ENCODE measurements at regions not wholly inside any gene's neighbourhood (a gene's known extent, or its start where the extent isn't known, plus 50 kb on each side); places are given as distances from the start of the nearest gene placed in this dataset.
A peak's percentile ranks its signal among the peaks of the same experiment; 100 is the strongest.
"Not testable (repeated sequence)": the region's sequence is repeated elsewhere in the genome, so short reads cannot be mapped to it uniquely, and the experiment has no call there.

DNA sequence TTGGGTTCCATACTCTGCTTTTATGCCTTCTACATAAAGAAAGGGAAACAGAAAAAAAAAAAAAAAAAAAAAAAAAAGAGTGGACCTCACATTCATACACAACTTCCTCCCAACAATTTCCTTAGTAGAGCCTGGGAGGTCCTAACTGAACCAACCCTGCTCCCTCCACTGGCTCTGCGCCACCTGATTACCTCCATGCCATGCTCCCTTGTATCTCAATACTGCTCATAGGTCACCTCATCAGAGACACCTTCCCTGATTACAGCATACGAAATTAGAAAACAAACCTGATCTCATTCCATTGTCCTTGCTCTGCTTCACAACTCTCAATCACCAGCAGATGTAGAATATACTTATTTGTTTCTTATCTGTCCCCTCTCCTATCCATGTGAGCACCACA, 134.2 kb upstream of the EYA4 start:
- no peak for DNase-seq

DNA sequence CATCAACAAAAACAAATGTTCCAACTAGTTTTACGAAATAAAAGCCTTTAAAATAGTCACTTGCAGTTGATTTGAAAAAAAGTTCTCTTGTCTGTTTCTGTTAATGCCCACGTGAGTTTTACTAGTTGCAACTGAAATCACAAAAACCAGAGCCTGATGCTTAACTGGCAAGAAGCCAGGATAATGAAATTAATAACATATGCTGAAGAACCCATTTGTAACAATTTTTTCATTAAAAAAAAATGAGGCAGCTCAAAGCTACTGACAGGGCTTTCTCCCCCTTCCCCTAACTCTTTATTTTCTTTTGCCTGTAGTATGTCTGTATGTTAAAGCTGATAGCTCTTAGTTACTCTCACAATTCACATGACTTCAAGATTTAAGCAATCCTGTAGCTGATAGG, 132.7 kb upstream of the EYA4 start:
- DNase-seq = no peak

DNA sequence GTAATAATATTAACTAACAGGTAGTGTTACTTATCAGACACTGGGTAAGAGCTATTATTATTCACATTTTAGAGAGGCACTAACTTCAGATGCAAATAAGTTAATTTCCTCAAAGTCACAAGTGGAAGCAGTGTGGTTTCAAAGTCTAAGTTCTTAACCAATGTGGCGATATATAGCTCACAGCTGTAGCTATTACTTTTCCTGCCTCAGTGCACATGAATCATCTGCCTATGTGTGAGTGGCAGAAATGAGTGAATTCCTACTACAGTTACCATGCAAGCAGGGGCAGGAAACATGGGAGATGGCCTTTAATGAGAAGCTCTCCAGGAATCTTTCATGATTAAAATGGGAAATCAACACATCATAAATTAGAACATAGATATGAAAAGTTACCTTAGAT, 126.2 kb upstream of the EYA4 start:
- no peak for DNase-seq

DNA sequence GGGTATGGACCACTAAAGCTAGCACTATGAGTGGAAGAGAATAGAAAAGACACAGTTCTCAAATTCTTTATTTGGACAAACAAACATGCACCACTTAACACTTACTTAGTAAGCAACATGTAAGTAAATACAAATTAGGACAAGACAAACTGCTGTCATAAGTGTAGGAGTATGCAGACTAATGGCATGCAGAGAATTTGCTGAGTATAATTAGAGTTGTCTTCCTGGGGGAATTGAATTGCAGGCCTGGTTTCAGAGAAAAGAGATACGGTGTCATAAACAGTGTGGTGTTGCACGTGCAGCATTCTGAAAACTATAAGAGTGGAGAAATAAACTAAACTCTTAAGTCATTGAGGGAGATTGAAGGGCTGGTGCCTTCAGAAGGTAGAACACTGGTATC, 125.2 kb upstream of the EYA4 start:
- no peak for DNase-seq

DNA sequence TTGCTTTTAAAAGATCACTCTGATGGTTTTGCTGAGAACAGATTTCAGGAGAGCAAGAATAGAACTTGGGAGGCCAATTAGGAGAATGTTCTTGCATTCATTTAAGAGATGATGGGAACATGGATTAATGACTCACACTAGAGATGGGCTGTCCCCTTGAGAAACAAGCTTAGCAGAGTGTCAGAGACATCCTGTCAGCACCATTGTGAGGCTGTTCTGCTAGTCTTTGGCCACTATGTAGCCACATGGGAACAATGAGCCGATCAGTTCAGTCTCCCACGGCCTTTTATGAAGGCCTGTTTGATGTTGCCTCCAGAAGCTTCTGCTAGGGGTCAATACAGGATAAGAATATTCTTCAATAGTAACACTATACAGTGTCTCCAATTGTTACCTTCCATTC, 113.0 kb upstream of the EYA4 start:
- DNase-seq = no peak

DNA sequence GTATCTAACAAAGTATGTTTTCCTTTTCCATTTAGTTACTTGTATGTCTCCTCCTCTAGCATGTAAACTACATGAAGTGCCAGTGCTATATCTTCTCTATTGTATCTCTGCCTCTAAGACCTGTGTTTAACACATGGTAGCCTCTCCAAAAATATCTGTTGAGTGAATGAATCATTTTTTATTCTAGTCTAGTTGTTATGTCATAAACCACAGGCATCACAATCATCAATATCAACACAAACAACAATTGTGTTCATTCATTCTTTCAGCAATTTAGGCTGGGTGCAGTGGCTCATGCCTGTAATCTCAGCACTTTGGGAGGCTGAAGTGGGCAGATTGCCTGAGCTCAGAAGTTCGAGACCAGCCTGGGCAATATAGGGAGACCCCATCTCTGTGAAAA, 111.6 kb upstream of the EYA4 start:
- no peak for DNase-seq

DNA sequence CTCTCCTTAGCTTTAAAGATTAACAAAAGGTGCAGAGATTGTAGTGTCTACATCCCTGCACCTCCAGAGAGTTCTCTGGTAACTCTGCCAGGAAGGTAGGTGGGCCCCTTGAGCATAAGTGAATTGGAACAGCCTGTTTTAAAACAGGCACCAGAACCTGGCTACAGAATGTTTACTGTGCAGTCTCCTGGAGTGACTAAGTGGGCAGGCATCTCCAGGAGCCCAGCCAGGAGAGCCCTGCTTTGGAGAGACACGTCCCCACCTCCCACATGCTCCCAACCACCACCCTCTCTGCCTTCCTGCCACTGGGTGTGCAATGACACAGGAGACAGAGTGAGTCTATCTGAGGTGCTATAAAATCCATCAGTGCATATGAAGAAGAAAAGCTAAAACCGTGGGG, 110.3 kb upstream of the EYA4 start:
- DNase-seq = peak in 17 of 56 donors; percentile 2 to 35 (median 9)

DNA sequence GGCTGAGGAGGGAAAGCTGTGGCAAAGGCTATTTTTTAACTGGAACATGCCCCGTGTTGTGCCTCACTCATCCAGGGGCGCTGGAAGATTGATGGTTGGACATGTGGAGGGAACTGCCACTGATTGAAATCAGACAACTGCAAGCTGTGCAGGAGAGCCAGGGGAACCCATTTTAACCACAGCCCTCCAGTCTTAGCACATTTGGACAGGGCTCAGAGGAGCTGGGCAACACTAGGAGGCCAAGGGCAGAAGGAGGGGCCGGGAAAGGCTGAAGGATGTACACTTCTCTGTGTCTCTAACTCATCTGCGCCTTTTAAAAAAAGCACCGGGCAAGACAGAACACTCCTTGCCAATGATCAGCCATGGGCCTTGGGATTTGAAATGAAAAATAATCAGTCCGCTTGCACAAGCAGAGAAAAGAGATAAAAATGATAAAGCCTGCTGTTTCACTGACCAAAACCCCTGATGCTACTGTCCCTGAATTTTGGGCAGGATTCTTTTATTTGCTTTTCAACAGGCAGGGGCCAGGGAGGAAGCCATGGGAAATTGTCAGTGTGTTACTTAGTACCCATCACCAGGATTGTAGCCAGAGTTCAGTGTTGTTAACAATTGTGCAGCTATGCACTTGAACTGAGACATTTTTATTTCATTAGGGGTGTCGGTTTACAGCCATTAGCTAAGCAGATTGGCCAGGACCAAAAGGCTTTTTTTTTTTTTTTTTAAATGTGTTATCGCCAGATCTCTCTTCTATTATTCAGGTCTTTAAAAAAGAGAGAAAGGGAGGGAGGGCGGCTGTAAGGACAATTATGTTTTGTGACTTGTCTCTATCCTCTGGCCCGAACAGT, 109.3 kb upstream of the EYA4 start:
- DNase-seq = no peak

DNA sequence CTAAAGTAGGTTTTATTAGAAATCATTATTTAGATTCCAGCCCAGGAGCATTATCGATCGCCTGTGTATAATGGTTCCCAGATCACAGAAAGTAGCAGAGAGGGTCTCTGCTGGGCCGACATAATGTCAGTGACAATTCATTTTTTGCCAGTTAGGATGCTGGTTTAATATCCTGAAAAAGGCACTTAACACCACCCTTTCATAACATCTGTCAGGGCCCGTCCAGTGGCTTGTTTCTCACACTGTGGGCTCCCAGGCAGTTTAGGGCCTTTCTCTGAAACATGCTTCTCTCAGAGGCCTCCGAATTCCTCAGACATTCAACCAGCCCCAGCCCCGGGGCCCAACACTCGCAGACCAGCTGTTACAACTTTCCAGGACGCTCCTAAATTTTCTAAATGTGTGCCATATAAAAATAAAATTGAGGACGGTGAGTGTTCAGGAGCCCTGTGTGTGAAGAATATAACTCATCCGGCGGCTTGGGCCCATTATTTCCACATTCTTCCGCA, 108.6 kb upstream of the EYA4 start:
- no peak for DNase-seq

DNA sequence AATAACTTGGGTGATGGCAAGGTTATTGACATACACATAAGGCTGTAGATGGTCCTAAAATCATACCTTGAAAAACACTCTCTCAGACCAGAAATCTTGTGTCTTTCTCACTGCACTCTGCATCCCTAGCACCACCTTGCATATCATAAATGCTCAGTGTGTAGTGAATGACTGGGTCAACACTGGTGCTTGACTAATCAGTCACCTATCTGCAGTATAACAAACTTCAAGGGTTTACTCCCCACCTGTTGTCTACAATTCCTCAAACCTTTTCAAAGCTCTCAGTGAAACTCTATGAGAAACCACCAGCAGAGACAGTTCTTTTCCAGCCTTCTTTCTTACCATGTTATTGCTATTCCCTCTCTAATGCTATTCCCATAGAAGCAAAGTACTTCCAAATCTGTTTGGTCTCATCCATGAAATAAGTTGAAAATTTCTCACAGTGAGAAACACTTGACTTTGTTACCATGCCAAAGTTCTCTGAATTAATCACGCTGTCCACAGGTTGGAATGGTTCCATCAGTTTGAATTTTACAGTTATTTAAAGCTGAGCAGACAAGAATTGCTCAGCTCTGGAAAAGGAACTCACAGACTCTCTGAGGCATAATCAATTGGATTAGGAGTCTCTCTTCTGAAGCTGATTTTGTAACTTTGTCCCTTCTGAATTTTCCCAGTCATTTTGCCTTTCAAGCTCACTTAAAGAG, 104.8 kb upstream of the EYA4 start:
- DNase-seq = no peak

DNA sequence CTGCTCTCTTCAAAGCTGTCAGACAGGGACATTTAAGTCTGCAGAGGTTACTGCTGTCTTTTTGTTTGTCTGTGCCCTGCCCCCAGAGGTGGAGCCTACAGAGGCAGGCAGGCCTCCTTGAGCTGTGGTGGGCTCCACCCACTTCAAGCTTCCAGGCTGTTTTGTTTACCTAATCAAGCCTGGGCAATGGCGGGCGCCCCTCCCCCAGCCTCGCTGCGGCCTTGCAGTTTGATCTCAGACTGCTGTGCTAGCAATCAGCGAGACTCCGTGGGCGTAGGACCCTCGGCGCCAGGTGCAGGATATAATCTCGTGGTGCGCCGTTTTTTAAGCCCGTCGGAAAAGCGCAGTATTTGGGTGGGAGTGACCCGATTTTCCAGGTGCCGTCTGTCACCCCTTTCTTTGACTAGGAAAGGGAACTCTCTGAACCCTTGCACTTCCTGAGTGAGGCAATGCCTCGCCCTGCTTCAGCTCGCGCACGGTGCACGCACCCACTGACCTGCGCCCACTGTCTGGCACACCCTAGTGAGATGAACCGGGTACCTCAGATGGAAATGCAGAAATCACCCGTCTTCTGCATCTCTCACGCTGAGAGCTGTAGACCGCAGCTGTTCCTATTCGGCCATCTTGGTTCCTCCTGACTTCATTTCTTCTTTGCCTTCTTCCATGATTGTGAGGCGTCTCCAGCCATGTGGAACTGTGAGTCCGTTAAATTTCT, 93.5 kb upstream of the EYA4 start:
- not testable (repeated sequence) for DNase-seq

DNA sequence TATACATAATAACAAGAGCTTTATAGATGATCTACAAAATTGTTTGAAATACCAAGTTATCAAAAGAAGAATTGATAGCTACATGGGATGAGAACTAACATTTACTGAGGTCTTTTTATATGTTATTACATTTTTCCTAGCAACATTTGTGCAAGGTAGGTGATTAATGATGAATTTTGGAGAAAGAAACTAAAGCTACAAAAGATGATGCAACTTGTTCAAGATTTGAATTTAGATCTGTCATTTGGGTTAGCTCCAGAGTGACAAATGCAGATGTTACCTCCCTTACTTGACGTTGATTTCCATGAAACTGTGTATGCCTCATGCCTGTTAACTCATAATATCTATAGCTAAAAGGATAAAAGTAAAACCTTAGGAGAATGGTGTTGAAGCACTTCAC, 84.5 kb upstream of the EYA4 start:
- no peak for DNase-seq

DNA sequence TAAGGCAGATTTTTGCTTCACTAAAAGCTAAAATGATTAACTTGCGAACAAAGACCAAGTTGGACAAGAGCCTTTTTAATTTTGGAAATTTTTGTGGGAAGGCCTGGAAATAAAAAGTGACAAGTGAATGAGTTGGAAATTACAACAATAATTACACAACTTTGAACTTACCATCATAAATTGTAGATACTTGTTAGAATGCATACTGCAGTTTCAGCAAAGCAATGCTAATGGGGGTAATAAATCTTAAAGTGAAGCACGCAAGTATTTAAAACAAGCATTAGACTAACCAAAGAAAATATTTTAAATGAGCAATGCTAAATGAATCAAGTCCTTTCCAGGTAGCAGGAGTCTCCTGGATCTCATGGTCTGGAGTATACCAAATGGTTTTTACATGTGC, 83.2 kb upstream of the EYA4 start:
- DNase-seq = no peak

DNA sequence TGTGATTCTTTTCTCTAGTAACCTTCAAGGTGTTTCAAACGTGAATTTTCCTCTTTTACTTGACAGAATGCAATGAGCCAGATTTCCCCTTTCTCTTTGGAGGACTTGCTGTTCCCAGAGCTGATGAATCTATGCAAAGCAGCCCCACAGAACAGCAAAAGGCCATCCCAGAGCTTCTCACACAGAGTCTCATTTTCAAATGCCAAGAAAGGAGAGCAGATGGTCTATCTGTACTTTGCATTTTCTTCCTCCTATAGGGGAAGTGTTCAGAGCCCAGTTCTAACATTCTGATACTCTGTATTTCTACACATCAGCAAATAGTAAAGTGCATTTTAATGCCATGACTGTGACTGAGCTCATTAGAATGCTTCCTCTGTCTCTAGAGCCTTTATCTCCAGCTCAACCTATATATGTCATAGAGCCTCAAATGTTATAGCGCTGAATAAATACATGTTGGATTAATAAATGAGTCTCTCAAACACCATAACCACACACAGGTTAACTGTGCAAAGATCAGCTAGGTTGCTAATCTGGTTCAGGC, 81.8 kb upstream of the EYA4 start:
- DNase-seq = peak in 1 of 56 donors; percentile 1

DNA sequence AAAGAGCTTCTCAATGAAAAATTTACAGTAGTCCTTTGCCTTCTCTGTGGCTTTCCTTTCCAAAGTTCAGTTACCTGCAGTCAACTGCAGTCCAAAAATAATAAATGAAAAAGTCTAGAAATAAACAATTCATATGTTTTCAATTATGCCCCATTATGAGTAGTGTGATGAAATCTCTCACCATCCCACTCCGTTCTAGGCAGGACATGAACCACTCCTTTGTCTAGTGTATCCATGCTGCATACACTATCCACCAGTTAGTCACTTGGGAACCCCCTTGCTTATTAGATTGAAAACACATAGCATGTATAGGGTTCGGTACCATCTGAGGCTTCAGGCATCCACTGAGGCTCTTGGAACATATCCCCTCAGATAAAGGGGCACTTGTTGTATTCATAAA, 80.6 kb upstream of the EYA4 start:
- no peak for DNase-seq

DNA sequence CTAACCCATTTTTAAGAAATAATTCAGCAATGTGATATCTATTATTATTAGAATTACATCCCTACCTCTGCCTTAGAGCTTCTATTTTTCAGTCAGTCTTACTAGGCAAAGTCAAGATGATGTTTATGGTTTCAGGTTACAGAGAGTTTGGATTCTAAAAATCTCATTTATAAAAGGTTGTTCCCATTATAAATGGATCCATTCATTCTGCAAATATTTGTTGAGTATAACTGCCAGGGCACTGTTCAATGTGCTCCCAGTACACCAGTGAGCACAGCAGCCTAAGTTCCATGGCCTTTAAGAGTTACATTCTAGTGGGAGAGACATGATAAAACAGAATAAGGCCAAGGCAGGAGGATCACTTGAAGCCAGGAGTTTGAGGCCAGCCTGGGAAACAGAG, 75.9 kb upstream of the EYA4 start:
- no peak for DNase-seq

DNA sequence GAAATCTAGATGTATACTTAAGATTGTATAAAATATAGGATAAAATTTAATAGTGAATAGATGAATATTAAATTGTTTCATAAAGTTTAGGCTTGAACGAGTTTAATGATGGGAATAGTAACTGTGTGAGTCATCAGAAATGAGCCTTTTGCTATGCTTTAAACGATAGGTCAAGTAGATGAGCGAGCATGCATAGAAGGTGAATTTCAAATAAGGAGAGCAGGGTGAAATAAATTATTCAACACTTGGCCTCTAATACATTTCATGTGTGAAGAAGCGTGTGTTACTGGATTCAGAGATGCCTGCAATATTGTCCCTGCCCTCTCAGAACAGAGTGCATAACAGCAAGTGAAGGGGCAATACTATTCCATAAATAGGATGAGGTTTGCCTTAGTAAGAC, 74.4 kb upstream of the EYA4 start:
- no peak for DNase-seq

DNA sequence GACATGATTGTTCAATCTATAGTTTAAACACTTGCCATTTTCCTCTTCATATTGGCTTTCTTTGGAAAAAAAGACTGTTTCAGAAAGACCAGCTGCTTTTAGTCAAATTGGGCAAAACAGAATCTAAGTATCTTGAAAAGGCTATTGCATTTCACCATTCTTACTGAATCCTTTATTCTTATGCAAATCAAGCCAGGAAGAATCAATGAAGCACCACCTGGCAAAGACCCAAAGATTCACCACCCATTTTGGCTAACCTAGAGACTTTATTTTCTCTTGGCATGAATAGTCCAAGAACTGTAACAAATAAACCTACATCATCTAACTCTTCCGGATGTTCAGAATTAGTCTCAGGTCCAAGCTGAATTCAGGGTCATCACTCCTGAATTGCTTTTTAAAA, 71.3 kb upstream of the EYA4 start:
- no peak for DNase-seq

DNA sequence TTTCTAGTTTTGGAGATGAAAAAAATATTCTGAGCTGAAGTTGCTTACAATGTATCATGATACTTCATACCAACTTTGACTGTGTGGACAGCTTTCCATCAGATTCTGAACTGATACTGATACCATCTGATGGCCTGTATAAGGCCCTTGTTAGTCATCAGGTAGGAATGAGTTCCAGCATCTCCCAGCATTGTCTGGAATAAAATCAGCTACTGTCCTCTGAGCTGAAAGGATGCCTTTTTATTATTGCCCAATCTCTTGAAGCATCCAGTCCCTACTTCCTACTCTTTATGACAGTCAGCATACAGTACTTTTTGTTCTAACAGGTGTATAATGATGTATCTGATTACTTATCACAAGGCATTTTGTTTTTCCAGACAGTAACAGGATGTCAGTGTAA, 70.6 kb upstream of the EYA4 start:
- no peak for DNase-seq

DNA sequence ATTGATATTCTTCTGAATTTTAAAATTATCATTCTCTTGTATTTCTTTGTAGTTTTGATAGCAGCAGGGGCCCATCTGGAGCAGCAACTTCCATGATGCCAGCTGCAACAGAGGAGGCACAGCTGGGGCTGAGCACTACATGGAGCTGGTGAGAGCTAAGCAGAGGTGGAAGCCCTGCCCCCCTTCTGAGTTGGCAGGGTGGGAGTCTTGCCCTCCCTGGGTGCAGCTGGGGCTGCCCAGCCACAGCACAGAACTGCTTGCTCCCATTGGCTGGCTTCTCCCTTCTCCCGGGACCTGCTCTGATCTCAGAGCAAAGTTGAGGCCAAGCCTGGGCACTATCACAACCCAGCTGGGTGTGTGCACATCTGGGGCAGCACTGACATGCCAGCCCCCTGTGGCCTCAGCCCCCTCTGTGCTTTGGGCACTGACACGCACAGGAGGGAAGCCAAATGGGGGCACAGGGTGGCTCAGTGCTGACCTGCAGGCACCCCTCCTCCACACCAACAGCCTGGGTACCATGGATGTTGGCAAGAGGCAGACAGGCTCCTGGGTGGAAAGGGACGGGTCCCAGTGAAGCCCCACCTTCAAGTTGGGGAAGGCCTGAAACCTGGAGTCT, 69.1 kb upstream of the EYA4 start:
- no peak for DNase-seq

DNA sequence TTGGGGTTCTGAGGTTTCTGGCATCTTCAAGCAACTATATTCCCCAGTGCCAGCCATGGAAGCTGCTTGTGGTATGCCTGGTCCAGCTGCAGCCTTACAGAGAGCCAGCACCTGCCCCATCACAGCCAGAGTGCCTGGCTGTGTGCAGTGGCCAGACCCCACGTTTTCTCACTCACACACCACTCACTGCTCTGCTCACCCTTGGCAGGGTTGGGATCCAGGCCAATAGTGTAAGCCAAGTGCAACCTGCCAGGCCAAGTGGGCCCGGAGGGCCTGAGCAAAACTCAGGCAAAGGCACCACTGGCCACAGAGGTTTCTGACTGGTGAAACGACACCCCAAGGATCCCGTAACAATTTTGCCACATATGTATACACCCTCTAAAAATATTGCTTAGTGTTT, 67.9 kb upstream of the EYA4 start:
- DNase-seq = no peak

DNA sequence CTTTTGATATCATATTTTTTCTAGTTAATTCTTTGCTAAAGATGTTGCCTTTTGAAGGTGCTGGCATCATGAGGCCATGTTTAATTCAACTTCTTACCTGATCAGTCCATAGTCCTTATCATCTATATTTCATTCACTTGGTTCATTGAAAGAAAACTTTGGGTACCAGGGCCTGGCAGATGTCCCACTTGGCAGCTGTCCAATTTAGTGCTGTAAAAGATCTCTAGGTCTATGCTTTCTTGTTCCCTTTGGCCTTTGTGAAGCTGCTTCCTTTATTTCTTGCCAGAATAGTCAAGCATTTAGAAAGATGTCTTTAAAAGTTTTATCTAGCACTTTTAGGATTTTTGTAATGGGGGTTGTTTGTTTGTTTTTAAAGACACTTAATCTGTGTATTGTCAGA, 61.7 kb upstream of the EYA4 start:
- DNase-seq = no peak

Measured in amygdala (tissue), 56 donors.